Dendritic cell treated with granulocyte-macrophage colony-stimulating factor and Interleukin-4, amounts not matched to agents 40 ng/mL and 50 ng/mL, for 4 days (primary cell): ENCODE measurements at regions not wholly inside any gene's neighbourhood (a gene's known extent, or its start where the extent isn't known, plus 50 kb on each side); places are given as distances from the start of the nearest gene placed in this dataset.
"Not testable (repeated sequence)": the region's sequence is repeated elsewhere in the genome, so short reads cannot be mapped to it uniquely, and the experiment has no call there.

Experiments used
- H3K27ac Mint-ChIP-seq: one replicate; pipeline ENCODE4 v1.8.0; 2022; ENCODE audit warnings: mild to moderate bottlenecking, mixed read lengths
- H3K27me3 Mint-ChIP-seq: one replicate; pipeline ENCODE4 v1.8.0; 2022; ENCODE audit warnings: mild to moderate bottlenecking, mixed read lengths
- H3K36me3 Mint-ChIP-seq: one replicate; pipeline ENCODE4 v1.8.0; 2022; ENCODE audit warnings: low read depth, mixed read lengths
- H3K4me1 Mint-ChIP-seq: one replicate; pipeline ENCODE4 v1.8.0; 2022; ENCODE audit warnings: low read depth, mixed read lengths
- H3K4me3 Mint-ChIP-seq: one replicate; pipeline ENCODE4 v1.8.0; 2022; ENCODE audit warnings: mild to moderate bottlenecking, moderate library complexity, mixed read lengths
- H3K9me3 Mint-ChIP-seq: one replicate; pipeline ENCODE4 v1.8.0; 2022; ENCODE audit warnings: mixed read lengths
- intact Hi-C: fragments of 100-400 bp; cut with micrococcal nuclease; formaldehyde crosslinking; loops from one replicate; pipeline ENCODE4 v1.15.0; 2022

DNA sequence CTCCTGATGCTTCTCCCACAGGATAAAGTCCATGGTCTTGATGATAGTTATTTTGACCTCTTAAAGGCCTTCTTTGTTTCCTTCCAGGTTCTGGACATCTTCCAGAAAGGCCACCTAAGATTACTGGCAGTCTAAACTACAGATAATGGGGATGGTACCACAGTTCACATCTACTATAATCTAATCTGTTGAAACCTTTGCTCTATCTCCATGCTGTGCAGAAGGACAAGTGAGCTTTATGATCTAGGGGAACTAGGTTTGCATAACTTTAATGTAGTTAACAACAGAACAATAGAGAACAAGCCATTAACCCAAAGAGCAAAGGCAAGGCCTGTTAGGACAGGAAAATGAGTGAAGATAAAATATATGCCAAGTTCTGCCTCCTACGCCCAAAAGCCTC lies 103.9 kb upstream of the KLHL13 start:
- H3K36me3 Mint-ChIP-seq = no peaks in the 10 kb centered on the region
- H3K9me3 Mint-ChIP-seq = no peaks in the 10 kb centered on the region
- H3K27me3 Mint-ChIP-seq = no peaks in the 10 kb centered on the region
- H3K27ac Mint-ChIP-seq = no peak overlapping the region
- no peak overlapping the region for H3K4me3 Mint-ChIP-seq
- H3K4me1 Mint-ChIP-seq = peaks cover 13% of the 10 kb centered on the region
- intact Hi-C loops = no loop called here

DNA sequence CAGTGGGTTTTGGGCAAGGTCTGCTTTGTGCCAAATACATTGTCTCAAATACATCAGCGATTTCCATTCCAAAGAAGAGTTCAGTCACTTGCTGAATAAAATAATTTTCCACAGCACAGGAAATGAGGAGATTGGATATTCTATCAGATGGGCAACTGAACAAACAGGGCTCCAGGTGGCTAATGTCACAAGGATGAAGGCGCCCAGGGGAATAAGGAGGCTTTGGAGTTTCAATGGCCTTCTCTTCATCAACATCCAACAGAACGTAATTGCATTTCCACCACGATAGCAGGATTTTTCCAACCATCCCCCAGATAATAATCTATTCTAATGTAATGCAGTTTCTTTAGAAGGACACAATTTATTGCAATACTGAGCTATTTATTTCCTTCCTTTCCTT lies 104.7 kb upstream of the KLHL13 start:
- intact Hi-C loops = no loop called here
- H3K27me3 Mint-ChIP-seq = no peaks in the 10 kb centered on the region
- no peaks in the 10 kb centered on the region for H3K36me3 Mint-ChIP-seq
- H3K4me3 Mint-ChIP-seq = no peak overlapping the region
- peaks cover 9% of the 10 kb centered on the region for H3K4me1 Mint-ChIP-seq
- H3K9me3 Mint-ChIP-seq = no peaks in the 10 kb centered on the region
- no peak overlapping the region for H3K27ac Mint-ChIP-seq

DNA sequence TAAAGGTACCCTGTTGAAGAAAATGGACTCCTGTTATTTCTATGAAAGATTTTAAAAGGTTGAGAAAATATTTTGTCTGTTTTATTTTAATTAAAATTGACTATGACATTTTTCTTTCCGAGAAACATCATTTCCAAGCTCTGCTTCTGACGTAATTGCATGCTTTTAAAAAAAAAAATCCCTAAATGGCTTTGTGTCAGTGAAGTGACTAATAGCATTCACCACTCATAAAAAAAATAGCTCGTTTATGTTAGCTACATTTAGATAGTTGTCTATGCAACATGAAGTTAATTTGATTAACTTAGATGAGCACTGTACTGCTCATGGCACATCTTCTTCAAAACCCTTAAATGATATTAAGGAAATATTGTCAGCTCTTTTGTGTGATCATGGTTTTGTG lies 105.1 kb upstream of the KLHL13 start:
- no peak overlapping the region for H3K4me3 Mint-ChIP-seq
- H3K27me3 Mint-ChIP-seq = no peaks in the 10 kb centered on the region
- no peaks in the 10 kb centered on the region for H3K9me3 Mint-ChIP-seq
- peaks cover 6% of the 10 kb centered on the region for H3K4me1 Mint-ChIP-seq
- no peak overlapping the region for H3K27ac Mint-ChIP-seq
- intact Hi-C loops = no loop called here
- H3K36me3 Mint-ChIP-seq = no peaks in the 10 kb centered on the region

DNA sequence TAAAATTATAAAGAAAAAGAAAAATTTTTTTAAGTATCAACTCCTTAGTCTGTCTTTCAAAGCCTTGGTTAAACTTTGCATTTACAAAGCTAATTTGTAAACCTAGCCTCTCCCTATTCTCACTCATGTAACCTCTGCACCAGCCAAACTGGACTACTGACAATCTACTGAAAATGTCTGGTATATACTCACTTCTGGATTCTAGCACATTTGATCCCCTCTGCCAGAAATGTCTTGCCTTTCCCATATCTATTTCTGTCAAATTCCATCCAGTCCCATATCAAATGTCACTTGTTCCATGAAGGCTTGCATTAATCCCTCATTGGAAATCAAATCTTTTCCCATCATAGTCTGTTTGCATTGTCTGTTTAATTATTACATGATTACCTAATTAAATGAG lies 105.8 kb upstream of the KLHL13 start:
- Mint-ChIP-seq H3K4me1 (peaks cover 6% of the 10 kb centered on the region), H3K27me3 (no peaks in the 10 kb centered on the region), H3K27ac (no peak overlapping the region), H3K9me3 (no peaks in the 10 kb centered on the region), H3K36me3 (no peaks in the 10 kb centered on the region), H3K4me3 (no peak overlapping the region)
- intact Hi-C loops = no loop called here

DNA sequence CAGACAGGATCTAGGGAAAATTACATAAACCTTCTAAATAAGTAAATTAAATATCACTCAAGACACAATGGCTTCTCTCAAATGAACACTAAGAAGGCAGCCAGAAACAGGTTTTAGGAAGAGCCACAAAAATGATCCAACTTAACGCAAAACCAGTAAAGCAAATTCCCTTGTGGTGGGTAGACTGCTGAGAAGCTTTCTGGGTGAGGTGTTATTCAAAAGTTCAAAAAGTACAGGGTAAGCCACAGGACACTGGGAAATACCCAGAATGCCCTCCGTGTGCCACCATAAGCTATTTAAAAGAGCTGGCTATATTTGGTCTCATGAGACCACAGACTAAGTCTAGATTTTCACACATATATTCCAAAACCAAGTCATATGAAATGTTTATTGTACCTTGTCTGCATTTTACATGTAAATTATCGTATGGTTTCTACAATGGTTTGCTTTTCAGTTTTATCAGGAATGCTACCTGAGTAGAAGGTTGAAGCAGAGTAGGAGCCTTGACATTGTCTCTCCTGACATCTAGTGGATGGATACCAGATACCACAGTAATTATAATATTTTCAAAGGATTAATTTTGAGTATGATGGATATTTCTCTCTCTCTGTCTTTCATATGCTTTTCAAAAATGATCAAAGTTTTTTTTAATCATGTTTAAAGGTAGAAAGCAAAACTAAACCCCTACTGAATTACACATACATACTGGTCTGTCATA lies 109.3 kb upstream of the KLHL13 start:
- Mint-ChIP-seq H3K4me3 (no peak overlapping the region), H3K27me3 (no peaks in the 10 kb centered on the region), H3K27ac (no peak overlapping the region), H3K4me1 (peaks cover 6% of the 10 kb centered on the region), H3K9me3 (no peaks in the 10 kb centered on the region), H3K36me3 (no peaks in the 10 kb centered on the region)
- intact Hi-C loops = no loop called here

DNA sequence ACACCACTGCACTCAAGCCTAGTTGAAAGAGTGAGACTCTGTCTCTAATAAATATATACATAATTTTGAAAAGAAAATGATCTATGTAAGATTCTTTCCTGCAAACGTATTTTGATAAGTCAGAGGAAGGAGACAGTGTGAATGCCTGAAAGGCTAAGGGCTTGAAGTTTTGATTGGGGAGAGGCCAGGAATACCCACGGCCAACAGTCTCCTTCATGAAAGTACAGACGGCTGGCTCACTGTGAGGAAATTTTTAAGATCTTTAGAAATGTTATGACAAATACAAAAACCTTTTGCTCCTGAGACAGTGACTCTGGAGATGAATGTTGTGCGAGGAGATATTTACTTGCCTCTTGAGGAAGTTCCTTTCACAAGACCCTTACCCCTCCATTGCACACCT lies 111.4 kb upstream of the KLHL13 start:
- Mint-ChIP-seq H3K9me3 (no peaks in the 10 kb centered on the region), H3K27me3 (no peaks in the 10 kb centered on the region), H3K4me3 (no peak overlapping the region), H3K4me1 (peaks cover 6% of the 10 kb centered on the region), H3K27ac (no peak overlapping the region), H3K36me3 (no peaks in the 10 kb centered on the region)
- intact Hi-C loops = no loop called here

DNA sequence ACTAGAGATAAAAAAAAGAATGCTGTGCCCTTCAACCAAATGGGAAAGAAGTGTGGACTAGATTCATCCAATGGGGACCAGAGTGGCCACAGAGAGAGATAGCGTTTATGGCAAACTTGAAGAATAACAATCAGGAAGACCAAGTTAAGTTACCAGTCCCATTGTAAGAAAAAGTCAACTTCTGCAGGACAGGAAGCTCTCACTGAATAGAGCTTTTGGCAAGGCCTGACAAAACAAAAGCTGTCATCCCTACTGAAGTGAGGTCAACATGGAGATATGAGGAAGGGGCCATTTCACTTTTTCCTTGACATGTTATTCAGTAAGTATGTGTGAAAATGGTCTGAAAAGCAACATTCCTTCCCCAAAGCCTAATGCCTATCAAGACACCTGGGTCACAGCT lies 111.8 kb upstream of the KLHL13 start:
- Mint-ChIP-seq H3K4me1 (peaks cover 6% of the 10 kb centered on the region), H3K27ac (no peak overlapping the region), H3K27me3 (no peaks in the 10 kb centered on the region), H3K9me3 (no peaks in the 10 kb centered on the region), H3K4me3 (no peak overlapping the region), H3K36me3 (no peaks in the 10 kb centered on the region)
- intact Hi-C loops = no loop called here

DNA sequence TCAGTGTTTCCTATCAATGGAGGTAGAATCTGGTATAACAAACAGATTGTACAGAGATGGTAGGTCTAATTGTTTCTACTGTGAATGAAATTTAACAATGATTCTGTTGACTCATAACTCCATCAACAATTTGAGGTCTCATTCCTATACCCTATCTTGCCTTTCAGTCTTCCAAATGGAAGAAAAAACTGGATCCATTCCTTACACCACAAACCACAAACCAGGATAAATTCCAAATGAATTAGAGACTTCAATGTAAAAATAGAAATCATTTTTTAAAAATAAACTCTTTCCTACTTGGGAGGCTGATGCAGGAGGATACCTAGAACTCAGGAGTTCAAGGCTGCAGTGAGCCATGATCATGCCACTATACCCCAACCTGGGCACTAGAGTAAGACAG lies 114.4 kb upstream of the WDR44 start:
- no peaks in the 10 kb centered on the region for H3K4me1 Mint-ChIP-seq
- H3K27me3 Mint-ChIP-seq = no peaks in the 10 kb centered on the region
- H3K27ac Mint-ChIP-seq = peak overlapping the region; percentile 25
- H3K9me3 Mint-ChIP-seq = no peaks in the 10 kb centered on the region
- intact Hi-C loops = no loop called here
- H3K4me3 Mint-ChIP-seq = no peak overlapping the region
- no peaks in the 10 kb centered on the region for H3K36me3 Mint-ChIP-seq

DNA sequence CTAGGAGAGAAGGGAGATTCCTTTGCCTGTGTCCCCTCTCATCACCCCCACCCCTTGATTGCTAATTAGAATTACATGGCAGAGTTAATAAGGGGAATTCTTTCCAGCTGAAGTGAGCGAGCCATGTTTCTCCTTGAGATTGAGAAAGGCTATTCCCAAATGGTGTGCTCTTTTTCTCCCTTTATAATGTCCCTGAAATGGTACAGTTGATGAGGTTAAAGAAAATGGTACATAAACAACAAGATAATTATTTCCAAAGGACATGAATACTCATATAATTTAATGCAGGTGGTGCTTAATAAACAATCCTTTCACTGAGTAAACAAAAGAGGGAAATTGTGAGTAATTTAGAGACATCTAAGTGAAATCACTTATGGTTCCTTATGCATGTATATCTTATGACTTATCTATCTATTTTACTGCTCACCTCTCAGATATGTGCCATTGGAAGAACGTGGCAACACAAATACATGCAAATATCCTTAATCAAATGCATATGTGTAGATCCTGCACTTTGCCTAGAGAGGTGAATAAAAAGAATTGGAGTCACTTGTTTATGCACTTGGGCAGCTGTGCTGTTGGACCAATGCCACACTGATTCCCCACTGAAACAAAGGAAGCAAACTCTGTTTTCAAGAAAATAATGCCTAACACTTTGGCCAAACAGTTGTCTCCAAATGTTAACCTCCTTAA lies 106.6 kb upstream of the WDR44 start:
- intact Hi-C loops = no loop called here
- Mint-ChIP-seq H3K4me3 (no peak overlapping the region), H3K36me3 (no peaks in the 10 kb centered on the region), H3K4me1 (no peaks in the 10 kb centered on the region), H3K27me3 (no peaks in the 10 kb centered on the region), H3K27ac (no peak overlapping the region), H3K9me3 (peaks cover 11% of the 10 kb centered on the region)

DNA sequence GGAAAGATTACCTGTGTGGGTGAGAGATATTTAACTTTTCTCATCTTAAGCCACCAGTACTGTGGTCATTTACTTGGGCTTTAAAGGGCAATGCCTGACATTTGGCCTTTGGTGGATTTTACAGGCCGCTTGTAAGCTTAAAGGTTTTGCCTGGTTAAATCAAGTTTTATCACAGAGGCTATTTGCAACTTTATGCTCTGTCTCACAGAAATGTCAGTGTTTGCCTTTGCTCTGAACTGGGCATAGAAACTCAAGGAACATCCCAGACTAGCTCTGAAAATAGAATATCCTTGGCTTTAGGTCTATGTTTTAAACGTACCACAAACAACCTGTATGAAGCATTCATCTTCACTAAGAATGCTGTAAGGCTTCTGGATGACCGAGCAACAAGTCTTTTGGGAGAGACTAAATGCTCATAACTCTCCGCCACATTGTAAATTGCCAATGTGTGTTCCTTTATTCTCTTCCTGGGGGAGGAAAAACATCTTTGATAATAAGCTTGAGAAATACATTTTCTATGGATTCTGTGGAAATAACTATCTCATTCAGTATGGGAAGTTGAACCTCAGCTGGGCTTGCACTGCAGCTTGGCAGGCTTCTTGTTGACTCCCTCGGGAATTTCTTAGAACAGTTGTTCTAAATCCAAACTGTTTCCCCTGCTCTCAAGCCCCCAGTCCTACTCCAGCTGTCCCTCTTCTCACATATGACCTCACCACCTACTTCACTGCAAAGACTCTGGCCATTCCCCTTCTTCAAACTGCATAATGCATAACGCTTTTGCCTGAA lies 105.8 kb upstream of the WDR44 start:
- no peak overlapping the region for H3K4me3 Mint-ChIP-seq
- intact Hi-C loops = no loop called here
- H3K9me3 Mint-ChIP-seq = peaks cover 11% of the 10 kb centered on the region
- H3K27me3 Mint-ChIP-seq = no peaks in the 10 kb centered on the region
- no peaks in the 10 kb centered on the region for H3K4me1 Mint-ChIP-seq
- no peaks in the 10 kb centered on the region for H3K36me3 Mint-ChIP-seq
- H3K27ac Mint-ChIP-seq = no peak overlapping the region

DNA sequence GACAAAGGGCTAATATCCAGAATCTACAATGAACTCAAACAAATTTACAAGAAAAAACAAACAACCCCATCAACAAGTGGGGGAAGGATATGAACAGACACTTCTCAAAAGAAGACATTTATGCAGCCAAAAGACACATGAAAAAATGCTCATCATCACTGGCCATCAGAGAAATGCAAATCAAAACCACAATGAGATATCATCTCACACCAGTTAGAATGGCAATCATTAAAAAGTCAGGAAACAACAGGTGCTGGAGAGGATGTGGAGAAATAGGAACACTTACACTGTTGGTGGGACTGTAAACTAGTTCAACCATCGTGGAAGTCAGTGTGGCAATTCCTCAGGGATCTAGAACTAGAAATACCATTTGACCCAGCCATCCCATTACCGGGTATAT lies 98.9 kb upstream of the WDR44 start:
- H3K27me3 Mint-ChIP-seq, H3K27ac Mint-ChIP-seq, H3K36me3 Mint-ChIP-seq, intact Hi-C loops, H3K9me3 Mint-ChIP-seq, H3K4me3 Mint-ChIP-seq, H3K4me1 Mint-ChIP-seq: not testable (repeated sequence)

DNA sequence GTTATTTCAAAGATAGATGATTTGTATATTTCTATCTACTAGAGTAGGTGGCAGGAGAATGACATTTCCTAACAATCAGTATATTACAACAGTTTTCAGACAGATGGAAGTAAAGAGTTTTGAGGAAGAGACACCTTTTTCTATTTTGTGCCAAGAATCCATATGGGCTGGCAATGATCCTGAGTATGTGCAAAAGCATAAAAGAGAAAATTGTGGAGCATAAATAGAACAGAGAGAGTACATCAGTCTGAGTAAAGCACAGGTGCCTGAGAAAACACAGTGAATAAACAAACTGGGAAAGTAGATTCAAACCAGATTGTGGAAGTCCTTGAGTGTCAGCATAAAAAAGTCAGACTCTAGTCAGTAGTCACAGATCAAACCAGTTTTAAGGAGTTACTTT lies 96.8 kb upstream of the WDR44 start:
- intact Hi-C loops = no loop called here
- H3K27me3 Mint-ChIP-seq = no peaks in the 10 kb centered on the region
- H3K4me1 Mint-ChIP-seq = no peaks in the 10 kb centered on the region
- H3K27ac Mint-ChIP-seq = no peak overlapping the region
- H3K36me3 Mint-ChIP-seq = no peaks in the 10 kb centered on the region
- no peak overlapping the region for H3K4me3 Mint-ChIP-seq
- H3K9me3 Mint-ChIP-seq = no peaks in the 10 kb centered on the region

DNA sequence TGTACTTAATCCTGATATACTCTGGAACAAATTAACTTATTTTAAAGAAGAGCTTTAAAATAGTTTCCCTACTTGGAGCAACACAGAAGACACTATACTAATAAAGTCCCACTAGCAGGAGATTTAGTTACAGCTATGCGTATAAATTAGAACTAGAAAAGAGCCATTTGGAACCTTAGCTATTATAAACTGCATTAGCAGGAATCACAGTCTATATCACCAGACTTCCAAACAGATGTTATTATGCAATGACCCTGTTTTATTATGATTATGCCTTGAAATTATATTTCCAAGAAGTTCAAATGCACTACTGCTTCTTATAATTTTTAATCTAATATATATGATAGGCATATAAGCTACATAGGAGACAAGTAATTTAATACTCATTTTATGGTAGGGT lies 95.5 kb upstream of the WDR44 start:
- no peak overlapping the region for H3K4me3 Mint-ChIP-seq
- H3K4me1 Mint-ChIP-seq = no peaks in the 10 kb centered on the region
- H3K27ac Mint-ChIP-seq = no peak overlapping the region
- H3K9me3 Mint-ChIP-seq = no peaks in the 10 kb centered on the region
- no peaks in the 10 kb centered on the region for H3K27me3 Mint-ChIP-seq
- H3K36me3 Mint-ChIP-seq = no peaks in the 10 kb centered on the region
- intact Hi-C loops = no loop called here

DNA sequence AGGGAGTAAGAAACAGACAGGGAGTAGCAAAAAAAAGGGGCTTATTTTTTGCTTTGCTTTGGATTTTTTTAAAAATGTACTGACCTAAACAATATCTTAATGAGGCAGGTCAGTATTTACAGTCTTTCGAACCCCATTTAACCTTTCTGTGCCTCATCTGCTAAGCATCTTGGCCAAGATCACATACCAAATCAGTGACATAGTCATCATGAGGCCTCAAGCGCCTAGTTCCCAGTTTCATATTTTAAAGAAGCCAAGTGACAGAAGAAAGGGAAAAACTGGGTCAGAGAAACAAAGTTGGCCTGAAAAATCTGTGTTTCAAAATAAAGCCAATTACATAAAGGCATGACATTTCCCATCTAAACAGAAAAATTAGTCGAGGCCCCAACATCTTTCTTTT lies 94.6 kb upstream of the WDR44 start:
- intact Hi-C loops = no loop called here
- Mint-ChIP-seq H3K27ac (no peak overlapping the region), H3K4me3 (no peak overlapping the region), H3K4me1 (no peaks in the 10 kb centered on the region), H3K36me3 (no peaks in the 10 kb centered on the region), H3K27me3 (no peaks in the 10 kb centered on the region), H3K9me3 (no peaks in the 10 kb centered on the region)
